D721Med (cell line): ENCODE measurements at regions not wholly inside any gene's neighbourhood (a gene's known extent, or its start where the extent isn't known, plus 50 kb on each side); places are given as distances from the start of the nearest gene placed in this dataset.

Source experiments
- DNase-seq: peaks from one replicate; pipeline ENCODE4 v3.0.0; 2011; ENCODE audit warnings: low spot score; ENCODE audit not compliant: insufficient read length
- FAIRE-seq: peaks from 2 replicates; lab custom pipeline; 2011; peaks lifted over from hg19 to GRCh38; lab: Jason Lieb, UNC
- TF ChIP-seq, protein P1 (sequence below): IDR thresholded peaks from 2 replicates; pipeline ENCODE4 v1.5.1; 2012; ENCODE audit warnings: mild to moderate bottlenecking, control low read depth; ENCODE audit not compliant: insufficient read depth; ENCODE audit errors: missing control alignments

DNA sequence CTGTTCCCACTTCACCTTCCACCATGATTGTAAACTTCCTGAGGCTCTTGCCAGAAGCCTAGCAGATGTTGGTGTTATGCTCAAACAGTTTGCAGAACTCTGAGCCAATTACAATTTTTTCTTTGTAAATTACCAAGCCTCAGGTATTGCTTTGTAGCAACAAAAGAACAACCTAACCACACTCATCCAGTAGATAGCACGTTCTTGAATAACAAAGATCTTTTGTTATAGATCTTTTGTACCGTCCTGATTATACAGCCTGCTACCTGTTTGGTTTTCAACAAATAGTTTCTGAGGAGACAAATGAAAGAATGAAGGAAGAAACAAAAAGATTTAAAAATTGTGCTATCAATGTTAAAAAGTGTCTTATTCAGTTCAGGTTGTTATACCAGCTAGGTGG lies 474.7 kb upstream of the ALCAM start:
- TF ChIP-seq, protein P1, sequence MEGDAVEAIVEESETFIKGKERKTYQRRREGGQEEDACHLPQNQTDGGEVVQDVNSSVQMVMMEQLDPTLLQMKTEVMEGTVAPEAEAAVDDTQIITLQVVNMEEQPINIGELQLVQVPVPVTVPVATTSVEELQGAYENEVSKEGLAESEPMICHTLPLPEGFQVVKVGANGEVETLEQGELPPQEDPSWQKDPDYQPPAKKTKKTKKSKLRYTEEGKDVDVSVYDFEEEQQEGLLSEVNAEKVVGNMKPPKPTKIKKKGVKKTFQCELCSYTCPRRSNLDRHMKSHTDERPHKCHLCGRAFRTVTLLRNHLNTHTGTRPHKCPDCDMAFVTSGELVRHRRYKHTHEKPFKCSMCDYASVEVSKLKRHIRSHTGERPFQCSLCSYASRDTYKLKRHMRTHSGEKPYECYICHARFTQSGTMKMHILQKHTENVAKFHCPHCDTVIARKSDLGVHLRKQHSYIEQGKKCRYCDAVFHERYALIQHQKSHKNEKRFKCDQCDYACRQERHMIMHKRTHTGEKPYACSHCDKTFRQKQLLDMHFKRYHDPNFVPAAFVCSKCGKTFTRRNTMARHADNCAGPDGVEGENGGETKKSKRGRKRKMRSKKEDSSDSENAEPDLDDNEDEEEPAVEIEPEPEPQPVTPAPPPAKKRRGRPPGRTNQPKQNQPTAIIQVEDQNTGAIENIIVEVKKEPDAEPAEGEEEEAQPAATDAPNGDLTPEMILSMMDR: no peak
- DNase-seq: no peak
- FAIRE-seq: no peak

DNA sequence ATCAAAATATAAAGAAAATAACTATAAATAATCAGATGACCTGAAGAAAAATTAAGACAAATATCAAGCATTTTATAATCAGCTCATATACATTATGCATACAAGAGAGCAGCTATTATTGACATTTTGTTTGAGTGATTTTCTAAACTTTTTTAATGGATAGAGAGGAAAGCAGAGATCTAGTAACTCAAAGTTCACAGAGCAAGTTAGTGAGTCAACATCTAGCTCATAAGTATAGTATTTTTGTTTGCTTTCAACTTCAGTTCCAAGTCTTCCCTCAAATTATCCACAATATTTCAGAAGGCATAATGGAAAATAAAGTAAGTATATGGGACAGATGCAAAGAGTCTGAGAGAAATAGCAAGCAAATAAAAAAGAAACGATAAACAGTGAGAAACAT lies 470.1 kb upstream of the ALCAM start:
- TF ChIP-seq, protein P1: no peak
- FAIRE-seq: no peak
- no peak for DNase-seq

DNA sequence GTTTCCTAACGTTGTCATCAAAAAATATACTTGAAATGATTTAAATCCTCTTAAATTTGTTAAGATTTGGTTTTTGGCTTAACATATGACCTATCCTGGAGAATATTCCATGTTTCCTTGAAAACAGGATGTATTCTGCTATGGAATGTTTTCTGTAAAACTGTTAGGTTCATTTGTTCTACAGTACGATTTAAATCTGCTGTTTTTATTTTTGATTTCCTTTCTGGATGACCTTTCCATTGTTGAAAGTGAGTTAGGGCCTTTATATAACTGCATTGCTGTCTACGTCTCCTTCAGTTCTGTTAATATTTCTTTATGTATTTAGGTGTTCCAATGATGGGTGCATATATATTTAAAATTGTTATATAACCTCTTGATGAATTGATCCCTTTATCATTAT lies 465.3 kb upstream of the ALCAM start:
- TF ChIP-seq, protein P1: no peak
- DNase-seq: no peak
- FAIRE-seq: no peak

DNA sequence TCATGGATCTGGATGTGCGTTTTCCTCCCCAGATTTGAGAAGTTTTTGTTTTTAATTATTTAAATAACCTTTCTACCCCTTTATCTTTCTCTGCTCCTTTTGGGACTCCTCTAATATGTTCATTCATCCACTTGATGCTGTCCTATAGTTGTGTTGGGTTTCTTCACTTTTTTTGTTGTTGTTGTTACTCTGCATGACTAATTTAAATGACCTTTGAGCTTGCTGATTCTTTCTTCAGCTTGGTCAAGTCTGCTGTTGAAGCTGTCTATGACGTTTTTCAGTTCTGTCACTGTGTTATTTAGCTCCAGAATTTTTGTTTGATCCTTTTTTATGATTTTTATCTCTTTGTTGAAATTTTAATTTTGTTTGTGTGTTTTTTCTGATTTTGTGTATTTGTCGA lies 463.6 kb upstream of the ALCAM start:
- TF ChIP-seq, protein P1: no peak
- DNase-seq: no peak
- FAIRE-seq: no peak

DNA sequence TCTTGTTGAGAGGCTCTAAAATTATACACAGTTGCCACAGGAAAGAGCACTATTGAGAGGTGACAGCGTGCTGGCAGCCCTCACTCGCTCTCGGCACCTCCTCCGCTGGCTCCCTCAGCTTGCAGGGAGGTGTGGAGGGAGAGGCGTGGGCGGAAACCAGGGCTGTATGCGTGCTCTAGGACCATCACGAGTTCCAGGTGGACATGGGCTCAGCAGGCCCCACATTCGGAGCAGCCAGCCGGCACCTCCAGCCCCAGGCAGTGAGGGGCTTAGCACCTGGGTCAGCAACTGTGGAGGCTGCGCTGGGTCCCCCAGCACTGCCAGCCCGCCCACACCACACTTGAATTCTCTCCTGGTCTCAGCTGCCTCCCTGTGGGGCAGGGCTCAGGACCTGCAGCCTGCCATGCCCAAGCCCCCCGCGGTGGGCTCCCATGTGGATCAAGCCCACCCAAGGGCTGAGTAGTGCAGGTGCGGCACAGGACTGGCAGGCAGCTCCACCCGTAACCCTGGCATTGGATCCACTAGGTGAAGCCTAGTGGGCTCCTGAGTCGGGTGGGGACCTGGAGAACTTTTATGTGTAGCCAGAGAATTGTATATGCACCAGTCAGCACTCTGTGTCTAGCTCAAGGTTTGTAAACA lies 460.6 kb upstream of the ALCAM start:
- TF ChIP-seq, protein P1: no peak
- no peak for FAIRE-seq
- DNase-seq: no peak

DNA sequence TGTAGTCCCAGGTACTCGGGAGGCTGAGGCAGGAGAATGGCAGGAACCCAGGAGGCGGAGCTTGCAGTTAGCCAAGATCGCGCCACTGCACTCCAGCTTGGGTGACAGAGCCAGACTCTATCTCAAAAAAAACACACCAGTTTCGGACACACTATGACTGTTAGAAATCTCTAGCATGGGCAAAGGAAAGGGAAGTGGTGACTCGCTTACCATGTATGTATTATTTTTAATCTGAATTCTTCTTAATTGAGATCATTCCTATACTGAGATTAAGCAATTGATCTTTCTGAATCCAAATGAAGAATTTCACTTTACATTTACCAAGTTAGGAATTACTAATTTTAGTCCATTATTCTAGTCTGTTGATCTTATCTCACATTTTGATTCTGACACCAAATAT lies 459.2 kb upstream of the ALCAM start:
- DNase-seq: no peak
- TF ChIP-seq, protein P1: no peak
- FAIRE-seq: no peak

DNA sequence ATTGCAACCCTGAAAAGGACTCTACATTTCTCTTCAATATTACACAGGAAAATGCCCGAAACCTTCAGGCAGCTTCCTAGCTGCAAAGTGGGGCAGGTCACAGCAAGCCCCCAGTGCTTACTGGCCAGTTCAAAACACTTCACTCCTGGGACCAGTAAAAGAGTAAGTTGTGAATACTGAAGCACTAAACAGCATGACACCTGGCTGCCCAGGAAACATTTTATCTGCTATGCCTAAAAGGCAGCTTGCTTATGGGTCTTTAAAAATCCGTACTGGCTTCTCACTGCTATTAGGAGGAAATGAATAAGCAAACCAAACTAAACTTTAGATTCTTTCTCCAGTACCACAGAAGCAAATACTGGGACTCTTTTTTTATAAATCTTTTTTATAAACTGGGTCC lies 457.9 kb upstream of the ALCAM start:
- TF ChIP-seq, protein P1: no peak
- DNase-seq (no peak), FAIRE-seq (no peak)
